ENCODE measurements at regions not wholly inside any gene's neighbourhood (a gene's known extent, or its start where the extent isn't known, plus 50 kb on each side); places are given as distances from the start of the nearest gene placed in this dataset.
"Not testable (repeated sequence)": the region's sequence is repeated elsewhere in the genome, so short reads cannot be mapped to it uniquely, and the experiment has no call there.

- DNase-seq (ENCODE audit: low spot score): no peak
Measured at GRCh38 chr5:119694284-119694683, 64.9 kb downstream of the FAM170A start.

- DNase-seq (ENCODE audit: low spot score): no peak
Measured at GRCh38 chr5:119706049-119706448, 76.7 kb downstream of the FAM170A start.

- DNase-seq (ENCODE audit: low spot score): no peak
Measured at GRCh38 chr5:119708076-119708790, 78.9 kb downstream of the FAM170A start.

GRCh38 chr5:119721775-119722174 lies 92.4 kb downstream of the FAM170A start:
- DNase-seq (ENCODE audit: low spot score): no peak

- not testable (repeated sequence) for DNase-seq (ENCODE audit: low spot score)
Measured at GRCh38 chr5:119725291-119725690, 95.9 kb downstream of the FAM170A start.

GRCh38 chr5:119726544-119726943 lies 97.2 kb downstream of the FAM170A start:
- no peak for DNase-seq (ENCODE audit: low spot score)

- DNase-seq (ENCODE audit: low spot score): no peak
Measured at GRCh38 chr5:119740225-119740624, 110.9 kb downstream of the FAM170A start.

GRCh38 chr5:119741691-119742090 lies 112.3 kb downstream of the FAM170A start:
- DNase-seq (ENCODE audit: low spot score): no peak

GRCh38 chr5:119742311-119742710 lies 113.0 kb downstream of the FAM170A start:
- no peak for DNase-seq (ENCODE audit: low spot score)

- DNase-seq (ENCODE audit: low spot score): peak; percentile 55
Measured at GRCh38 chr5:119743927-119744326, 114.6 kb downstream of the FAM170A start.

- no peak for DNase-seq (ENCODE audit: low spot score)
Measured at GRCh38 chr5:119745976-119746375, 116.6 kb downstream of the FAM170A start.

- no peak for DNase-seq (ENCODE audit: low spot score)
Measured at GRCh38 chr5:119746984-119747383, 117.6 kb downstream of the FAM170A start.

- no peak for DNase-seq (ENCODE audit: low spot score)
Measured at GRCh38 chr5:119750887-119751733, 121.8 kb downstream of the FAM170A start.

GRCh38 chr5:119751734-119752094 lies 122.4 kb downstream of the FAM170A start:
- DNase-seq (ENCODE audit: low spot score): no peak

- DNase-seq (ENCODE audit: low spot score): no peak
Measured at GRCh38 chr5:119752921-119753886, 123.8 kb downstream of the FAM170A start.

- DNase-seq (ENCODE audit: low spot score): not testable (repeated sequence)
Measured at GRCh38 chr5:119754825-119755224, 125.5 kb downstream of the FAM170A start.

- no peak for DNase-seq (ENCODE audit: low spot score)
Measured at GRCh38 chr5:119757276-119757675, 127.9 kb downstream of the FAM170A start.

- DNase-seq (ENCODE audit: low spot score): not testable (repeated sequence)
Measured at GRCh38 chr5:119769695-119770693, 140.6 kb downstream of the FAM170A start.

- not testable (repeated sequence) for DNase-seq (ENCODE audit: low spot score)
Measured at GRCh38 chr5:119780145-119780544, 150.8 kb downstream of the FAM170A start.

GRCh38 chr5:119785057-119785456 lies 155.7 kb downstream of the FAM170A start:
- DNase-seq (ENCODE audit: low spot score): no peak
